Kidney tubule cell (primary cell): ENCODE measurements at regions not wholly inside any gene's neighbourhood (a gene's known extent, or its start where the extent isn't known, plus 50 kb on each side); places are given as distances from the start of the nearest gene placed in this dataset.
"Not testable (repeated sequence)": the region's sequence is repeated elsewhere in the genome, so short reads cannot be mapped to it uniquely, and the experiment has no call there.

Source experiments
- DNase-seq: peaks from one replicate; pipeline ENCODE4 v3.0.0-alpha.2; 2018; ENCODE audit warnings: low spot score

DNA sequence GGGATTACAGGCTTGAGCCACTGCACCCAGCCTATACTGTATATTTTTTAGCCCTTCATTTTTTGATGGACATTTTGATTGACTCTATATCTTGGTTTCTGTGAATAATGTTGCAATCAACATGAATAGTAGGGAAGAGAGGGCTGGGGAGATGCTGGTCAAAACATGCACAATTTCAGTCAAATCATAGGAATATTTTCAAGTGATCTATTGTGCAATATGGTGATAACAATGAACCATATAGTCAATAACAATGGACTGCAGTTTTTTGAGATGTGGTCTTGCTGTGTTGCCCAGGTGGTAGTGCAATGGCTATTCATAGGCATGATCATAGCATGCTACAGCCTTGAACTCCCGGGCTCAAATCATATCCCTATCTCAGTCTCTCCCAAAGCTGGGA is 264.7 kb upstream of the TMEFF2 start:
- DNase-seq = no peak

DNA sequence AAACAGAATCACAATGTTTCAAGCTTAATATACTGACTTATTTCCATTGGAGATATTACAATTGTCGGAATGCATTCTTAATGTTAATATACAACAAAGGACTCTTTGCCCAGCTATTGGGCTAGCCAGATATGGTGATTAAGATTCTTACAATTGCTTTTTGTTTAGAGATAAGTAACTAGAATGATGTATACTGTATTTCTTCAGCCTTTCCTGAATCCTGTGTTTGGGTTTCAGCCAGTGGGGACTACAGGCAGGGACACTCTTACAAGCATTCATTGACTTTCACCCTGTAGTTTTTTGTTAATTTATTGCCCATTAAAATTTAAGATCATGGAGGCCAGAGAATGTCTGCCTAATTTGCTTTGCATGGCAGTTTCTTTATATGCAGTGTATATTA is 254.1 kb upstream of the TMEFF2 start:
- no peak for DNase-seq

DNA sequence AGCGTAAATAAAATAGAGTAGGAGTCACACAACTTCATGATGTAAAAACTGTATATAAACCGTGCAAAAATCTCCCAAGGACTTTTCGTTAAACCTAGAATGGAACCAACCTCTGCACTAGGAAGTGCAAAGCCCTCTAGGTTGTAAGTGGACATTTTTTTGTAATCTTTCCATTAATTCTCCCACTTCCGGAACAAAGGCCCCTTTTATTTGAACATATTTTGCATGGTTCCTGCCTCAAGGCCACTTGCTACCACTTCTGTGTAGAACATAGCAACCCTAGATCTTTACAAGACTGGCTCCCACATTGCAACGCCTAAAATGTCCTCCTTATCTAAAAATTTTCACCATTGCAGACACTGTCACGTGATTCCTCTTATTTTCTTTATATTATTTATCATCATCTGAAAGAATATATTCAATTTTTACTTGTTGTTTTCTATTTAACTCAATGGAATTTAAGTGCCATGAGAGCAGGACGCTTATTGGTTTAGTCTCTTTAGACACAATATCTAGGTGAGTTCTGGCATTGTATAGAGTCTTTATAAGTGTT is 249.6 kb upstream of the TMEFF2 start:
- DNase-seq = no peak

DNA sequence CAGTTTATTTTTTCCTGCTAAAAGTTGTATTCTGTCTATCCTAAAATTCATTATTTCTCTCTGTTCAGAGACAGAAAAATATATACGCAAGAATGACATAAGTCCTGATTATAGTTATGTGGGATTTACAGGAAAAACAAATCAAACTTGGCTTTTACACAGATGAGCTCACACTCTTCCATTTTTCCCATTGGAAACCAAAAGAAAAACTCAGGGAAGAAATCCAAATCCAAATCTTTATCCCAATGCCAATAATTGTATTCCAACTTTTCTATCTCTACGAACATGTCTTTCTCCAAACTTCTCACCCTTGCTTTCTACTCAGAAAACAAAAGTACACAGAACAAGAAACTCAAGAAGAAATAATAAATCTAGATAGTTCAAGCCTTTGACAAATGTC is 249.1 kb upstream of the TMEFF2 start:
- no peak for DNase-seq

DNA sequence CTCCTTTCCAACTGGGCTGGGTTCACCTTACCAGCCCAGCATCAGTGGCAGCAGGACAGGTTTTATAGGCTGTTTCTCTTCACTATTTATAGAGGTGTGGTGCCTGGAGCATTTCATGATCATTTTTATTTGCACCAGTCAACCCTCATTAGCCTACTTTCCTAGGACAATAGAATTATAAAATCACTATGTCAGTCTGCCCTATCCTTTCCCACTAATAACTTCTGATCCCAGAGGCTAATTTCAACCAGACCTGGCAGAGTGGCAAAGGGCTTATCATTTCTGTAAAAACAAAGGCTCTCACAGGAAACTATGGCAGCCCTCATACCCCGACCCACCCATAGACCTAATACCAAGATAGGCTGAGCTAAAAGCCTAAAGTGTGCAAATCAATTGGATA is 243.5 kb upstream of the TMEFF2 start:
- no peak for DNase-seq

DNA sequence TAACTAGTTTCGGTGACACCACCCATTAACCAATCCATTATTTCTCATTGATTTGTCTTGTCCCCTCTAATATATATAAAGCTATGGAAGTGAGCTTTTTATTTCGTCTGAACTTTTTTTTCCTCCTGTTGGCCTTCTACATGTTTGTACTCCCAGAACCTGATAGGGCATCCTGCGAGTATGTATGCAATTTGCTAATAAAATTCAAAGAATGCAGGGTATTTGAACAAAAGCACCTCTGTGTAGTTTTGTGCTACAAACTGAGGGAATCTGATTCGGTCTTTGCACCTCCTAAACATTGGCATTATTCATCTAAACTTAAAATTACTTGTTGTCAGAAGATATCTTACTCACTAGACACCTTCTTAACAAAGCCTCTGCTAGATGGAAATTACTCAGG is 242.9 kb upstream of the TMEFF2 start:
- DNase-seq = no peak

DNA sequence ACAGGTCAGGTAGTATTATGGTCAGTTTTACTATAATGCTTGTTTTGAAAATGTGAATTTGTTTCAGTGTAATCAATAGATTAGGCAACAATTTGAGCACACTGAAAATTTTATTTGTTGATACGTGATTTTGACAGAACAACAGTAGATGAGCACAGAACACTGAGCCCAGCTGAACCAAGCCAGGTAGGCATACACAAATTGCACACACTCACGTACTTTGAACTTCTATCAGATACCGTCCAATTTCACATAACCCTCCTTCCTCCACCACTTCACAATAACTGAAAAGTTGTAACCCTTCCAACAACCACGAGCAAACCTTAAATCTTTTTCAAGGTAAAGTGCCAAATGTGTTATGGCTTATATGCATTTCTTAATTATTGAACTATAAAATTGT is 229.5 kb upstream of the TMEFF2 start:
- no peak for DNase-seq

DNA sequence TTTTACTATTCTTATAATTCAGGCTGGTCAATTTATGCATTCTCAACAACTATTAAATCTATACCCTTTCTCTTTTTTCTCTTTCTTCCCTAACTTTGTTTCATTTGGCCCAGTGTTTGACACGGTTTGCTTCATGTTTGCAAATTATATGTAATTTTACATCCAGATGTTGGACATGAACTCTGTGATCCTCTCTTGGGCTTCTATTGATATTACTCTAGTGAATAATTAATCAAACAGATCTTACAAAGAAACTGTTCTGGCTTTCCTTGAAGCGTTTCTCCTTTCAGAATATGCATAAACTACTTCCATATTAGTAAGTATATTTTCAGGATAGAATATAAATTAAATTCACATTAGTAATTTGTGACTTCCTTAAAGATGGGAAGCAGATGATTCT is 225.1 kb upstream of the TMEFF2 start:
- no peak for DNase-seq

DNA sequence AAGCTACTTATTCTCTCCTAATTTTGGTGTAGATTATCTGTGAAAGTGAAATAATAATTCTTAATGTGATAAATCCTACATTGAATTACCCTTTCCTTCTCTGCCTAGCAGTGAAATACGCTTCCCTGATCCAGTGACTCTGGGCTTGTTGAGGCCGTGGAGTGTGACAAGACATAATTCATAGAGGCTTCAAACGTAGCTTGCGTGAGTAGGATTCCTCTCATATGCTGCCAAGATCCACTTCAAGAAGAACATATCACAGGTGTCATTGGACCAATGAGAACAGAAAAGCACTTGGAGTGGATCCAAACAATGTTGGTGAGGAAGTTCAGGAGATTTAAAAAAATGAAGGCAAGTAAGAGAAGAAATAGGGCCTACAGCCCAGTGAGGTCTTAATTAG is 221.3 kb upstream of the TMEFF2 start:
- peak; percentile 3 for DNase-seq

DNA sequence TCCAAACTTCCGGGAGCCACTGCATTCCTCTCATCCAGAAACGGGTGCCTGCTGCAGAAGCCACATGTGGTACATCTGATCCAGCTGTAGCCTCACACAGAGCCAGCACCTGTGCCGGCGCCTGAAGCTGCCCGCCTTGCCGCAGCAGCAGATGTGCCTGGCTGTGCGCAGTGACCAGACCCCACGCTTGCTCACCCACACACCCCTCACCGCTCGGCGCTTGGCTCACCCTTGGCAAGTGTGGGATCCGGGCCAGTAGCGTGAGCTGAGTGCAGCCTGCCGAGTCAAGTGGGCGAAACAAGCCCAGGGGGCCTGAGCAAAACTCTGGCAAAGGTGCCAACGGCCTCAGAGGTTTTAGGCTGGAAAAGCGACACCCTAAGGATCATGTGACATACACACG is 220.1 kb upstream of the TMEFF2 start:
- DNase-seq = no peak

DNA sequence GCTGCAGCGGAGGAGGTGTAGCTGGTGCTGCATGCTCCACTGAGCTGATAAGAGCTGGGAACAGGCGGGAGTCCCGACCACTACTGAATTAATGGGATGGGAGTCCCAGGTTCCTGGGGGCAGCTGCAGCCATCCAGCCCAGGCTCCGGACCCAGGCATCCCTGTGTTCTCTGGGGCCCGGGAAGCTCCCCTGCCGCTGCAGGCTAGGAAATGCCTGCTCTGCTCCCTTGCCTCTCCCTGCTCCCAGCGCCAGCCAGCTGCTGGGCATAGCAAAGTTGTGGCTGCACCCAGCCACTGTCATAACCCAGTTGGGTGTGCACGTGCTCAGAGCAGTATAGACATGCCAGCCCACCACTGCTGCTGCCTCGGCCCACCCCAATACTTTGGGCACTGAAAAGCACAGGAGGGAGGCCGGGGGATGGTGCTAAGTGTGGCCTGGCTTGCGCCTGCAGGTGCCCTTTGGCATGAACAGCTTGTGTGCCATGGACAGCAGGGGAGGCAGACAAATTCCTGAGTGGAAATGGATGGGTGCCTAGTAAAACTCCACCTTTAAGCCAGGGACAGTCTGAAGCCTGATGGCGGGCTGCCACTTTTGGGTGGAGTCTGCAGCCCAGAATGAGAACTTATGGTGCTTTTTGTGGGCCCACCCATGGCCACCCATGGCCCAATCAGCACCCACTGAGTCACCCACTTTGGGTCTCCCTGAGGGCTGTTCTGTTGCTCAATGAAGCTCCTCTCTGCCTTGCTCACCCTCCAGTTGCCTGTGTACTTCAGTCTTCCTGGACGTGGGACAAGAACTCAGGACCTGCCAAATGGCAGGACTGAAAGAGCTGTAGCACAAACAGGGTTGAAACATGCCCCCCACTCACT is 219.3 kb upstream of the TMEFF2 start:
- no peak for DNase-seq

DNA sequence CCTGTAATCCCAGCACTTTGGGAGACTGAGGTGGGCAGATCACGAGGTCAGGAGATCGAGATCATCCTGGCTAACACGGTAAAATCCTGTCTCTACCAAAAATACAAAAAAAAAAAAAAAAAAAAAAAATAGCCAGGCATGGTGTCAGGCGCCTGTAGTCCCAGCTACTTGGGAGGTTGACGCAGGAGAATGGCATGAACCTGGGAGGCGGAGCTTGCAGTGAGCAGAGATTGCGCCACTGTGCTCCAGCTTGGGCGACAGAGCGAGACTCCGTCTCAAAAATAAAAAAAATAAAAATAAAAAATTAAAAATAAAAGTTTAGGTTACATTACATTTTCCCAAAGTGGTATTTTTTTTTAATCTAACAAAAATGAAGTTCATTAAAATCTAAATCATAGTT is 218.1 kb upstream of the TMEFF2 start:
- not testable (repeated sequence) for DNase-seq

DNA sequence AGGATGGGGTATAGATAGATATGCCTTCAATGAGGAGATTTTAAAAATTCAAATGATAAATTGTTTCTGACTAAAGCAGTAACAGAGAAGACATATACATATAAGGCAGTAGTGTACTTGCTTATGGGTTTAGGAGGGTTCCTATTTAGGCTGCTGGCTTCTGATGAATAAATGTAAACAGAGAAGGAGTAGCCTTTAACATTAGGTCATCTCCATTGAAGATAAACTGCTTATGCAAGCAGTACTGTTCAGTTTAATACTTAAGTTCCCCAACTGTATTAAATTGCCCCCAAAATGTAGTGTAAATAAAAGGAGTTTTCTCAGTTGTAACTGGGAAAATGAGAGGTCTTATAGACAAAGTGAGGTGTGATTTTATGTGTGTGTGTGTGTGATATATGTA is 217.7 kb upstream of the TMEFF2 start:
- no peak for DNase-seq

DNA sequence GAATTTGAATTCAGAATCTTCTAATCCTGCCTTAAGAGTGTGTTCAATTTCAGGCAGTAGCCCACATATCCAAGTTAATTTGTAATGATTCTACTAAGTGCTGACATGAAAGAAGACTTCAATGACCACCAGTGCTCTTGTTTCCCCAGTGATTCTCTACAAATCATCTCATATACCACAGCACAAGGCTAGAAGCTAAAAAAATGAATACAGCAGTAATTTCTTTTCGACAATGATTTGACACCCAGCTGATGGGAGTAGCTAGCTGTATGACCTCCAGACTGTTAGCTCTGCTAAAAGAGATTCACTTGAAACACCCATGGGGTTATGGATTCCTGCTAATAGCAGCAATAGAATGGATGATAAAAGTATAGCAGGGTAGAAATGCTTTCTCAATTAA is 217.0 kb upstream of the TMEFF2 start:
- no peak for DNase-seq

DNA sequence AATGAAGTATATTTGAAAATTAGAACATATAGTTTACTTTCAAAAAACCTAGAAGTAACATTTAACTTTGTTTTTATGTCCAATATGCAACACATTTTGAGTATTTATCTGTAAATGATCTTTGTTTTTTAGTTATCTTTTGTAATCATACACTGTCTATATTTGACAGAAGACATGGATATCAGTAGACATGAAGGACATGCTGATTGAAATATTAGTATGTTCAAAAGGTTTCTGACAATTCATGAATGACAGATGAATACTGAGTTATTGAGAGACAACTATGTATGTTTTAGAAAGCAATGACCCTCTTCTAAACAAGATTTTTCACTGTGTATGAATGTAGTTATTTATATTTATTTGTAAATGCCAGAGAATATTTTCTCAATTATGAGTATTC is 215.6 kb upstream of the TMEFF2 start:
- DNase-seq = no peak

DNA sequence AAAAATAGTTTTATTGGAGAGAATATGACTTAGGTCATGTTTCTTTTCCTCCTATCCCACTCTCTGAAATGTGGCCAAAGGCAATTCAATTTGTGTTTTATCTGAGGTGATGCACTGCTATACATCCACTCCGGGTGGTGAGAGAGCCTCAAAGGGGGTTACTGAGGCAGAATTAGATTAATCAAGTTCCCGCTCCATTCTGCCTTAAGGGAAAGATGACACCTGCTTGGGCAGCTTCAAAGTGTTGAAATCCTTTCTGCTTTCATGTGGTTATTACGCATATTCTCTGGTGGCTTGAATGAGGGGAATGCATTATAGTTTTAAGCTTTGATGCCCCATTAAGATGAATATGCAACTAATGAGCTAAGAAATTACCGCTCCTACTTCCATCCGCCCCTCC is 213.0 kb upstream of the TMEFF2 start:
- no peak for DNase-seq

DNA sequence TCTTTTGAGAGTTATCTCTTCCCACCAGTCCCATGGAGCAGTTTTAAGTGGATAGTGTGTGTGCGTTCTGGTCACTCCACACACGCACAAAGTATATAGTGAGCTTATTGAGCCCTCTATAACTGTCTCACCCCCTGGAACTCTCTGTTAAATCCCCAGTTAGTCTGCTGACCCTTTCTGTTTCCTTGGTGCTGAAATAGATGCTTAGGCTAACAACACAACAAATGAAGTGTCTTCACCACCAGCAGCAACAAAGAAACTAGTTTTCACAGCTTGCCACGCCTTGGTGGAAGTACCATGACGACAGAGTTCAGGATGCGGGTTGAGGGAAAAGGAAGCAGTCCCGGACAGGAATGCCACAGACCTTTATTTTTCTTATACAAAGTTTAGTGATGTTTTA is 203.5 kb upstream of the TMEFF2 start:
- DNase-seq = no peak

DNA sequence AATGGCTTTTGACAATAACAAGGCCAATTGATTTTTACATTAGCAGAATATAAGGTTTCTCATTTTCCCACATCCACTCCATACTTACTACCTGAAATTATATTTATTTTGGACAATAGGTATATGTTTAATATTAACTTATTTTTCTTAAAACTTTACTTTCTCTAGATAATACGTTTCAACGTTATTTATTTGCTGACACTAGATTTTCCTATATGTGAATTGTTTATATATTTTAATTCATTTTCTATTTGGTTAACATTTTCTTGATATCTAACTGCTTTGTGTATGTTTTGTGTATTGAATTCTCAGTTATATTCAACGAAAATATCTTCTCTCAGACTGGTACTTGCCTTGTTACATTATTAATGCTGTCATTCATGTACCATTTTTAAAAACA is 199.9 kb upstream of the TMEFF2 start:
- DNase-seq = no peak

DNA sequence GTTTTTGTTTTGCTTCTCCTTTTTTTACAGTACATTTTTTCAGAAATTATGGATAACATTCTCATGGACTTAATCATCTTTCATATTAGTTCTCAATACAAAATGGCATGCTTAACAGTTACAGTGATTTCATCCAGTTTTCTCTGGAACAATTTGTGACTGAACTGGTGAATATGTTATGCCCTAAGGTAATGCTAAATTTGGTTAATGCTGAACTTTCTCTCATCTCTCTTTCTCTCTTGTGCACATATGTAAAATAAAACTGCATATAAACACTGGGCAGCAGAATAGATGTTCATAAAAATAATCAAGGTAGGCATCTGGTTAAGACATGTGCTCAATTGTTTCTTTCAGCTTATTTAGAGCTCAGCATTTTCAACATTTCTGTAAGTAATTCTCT is 196.3 kb upstream of the TMEFF2 start:
- no peak for DNase-seq

DNA sequence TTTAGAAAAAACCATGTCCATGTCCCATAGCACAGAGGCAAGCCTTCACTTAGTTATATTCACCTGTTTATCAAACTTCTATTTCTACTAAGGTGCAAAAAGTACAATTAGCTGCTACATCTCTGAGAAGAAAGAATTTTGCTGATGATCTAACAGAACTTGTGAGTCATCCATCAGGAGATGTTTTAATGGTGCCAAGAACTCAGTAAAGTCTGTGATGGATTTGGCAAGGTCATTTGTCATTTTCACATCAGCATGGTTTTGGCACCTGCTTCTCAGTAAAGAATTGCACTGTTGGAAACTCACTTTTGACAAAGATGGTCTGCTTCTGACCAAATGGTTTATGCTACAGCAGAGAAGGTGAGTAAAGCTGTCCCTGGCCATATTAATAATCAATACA is 195.7 kb upstream of the TMEFF2 start:
- peak; percentile 10 for DNase-seq

DNA sequence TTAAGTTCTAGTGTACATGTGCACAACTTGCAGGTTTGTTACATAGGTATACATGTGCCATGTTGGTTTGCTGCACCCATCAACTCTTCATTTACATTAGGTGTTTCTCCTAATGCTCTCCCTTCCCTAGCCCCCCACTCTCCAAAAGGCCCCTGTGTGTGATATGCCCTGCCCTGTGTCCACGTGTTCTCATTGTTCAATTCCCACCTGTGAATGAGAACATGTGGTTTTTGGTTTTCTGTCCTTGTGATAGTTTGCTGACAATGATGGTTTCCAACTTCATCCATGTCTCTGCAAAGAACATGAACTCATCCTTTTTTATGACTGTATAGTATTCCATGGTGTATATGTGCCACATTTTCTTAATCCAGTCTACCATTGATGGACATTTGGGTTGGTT is 189.5 kb upstream of the TMEFF2 start:
- DNase-seq = not testable (repeated sequence)

DNA sequence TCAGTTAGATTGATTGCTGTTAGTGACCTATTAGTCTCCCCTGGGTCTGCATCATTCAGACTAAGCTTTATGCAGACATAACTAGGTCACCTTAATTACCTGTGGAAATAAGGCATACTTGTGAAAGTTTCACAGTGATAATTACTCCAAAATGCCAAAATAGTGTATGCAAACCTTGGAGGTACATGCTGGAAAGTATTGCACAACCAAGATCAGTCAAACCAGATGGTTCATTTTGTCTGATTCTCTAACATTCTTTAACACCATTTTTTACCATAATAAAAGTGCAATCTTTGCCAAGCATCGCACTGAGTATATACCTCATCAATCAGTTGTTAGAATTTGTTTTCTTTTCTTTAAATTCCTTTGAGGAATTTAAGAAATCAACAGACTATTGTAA is 186.3 kb upstream of the TMEFF2 start:
- no peak for DNase-seq

DNA sequence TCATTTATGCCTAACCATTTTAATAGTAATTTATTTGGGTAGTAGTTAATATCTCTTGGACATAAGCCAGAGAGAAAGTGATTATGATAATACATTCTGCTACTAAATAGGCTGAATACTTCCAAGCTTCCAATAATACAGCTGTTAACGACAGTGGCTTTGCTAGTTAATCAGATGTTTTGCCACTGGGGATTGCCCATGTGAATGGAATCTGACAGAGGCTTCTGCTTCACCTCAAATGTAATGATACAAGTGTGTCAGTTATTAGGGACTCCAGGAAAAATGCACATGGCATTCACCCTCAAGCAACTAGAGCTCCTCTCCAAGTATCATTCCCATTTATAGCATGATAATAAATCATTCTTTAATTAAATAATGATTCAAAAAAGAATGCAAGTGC is 185.0 kb upstream of the TMEFF2 start:
- DNase-seq = no peak

DNA sequence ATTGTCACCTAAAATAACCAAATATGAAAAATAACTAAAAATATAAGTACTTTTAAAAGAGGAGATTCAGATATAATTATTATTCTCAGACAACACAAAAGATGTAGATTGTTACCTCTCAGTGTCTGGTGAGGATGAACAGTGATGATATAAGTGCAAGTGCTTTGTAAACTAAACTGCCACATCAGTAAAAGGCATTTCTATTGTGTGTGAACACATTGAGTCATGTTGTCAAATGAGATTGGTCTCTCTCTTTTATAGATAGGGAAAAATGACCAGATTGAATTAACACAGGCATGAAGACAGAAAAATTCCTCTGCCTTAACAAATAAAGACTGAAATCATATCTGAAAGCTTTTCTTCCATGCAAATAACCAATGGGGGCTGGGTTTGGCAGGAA is 182.4 kb upstream of the TMEFF2 start:
- DNase-seq = no peak
